ENCODE measurements at regions not wholly inside any gene's neighbourhood (a gene's known extent, or its start where the extent isn't known, plus 50 kb on each side); places are given as distances from the start of the nearest gene placed in this dataset.
A peak's percentile ranks its signal among the peaks of the same experiment; 100 is the strongest.

GRCh38 chr3:72590732-72591221 lies 257.5 kb downstream of the SHQ1 start:
- Histone ChIP-seq H2AFZ (peak overlapping the region; percentile 8), H3K4me3 (no peak overlapping the region), H3K4me1 (ENCODE audit: insufficient read depth) (peaks cover 25% of the 10 kb centered on the region), H3K9me2 (replicated peaks; ENCODE audit: insufficient read depth) (no peaks in the 10 kb centered on the region), H3K36me3 (replicated peaks; ENCODE audit: insufficient read depth, low read depth) (no peaks in the 10 kb centered on the region), H3K9me3 (ENCODE audit: low read depth) (no peaks in the 10 kb centered on the region), H3K27ac (peak overlapping the region; percentile 55), H3K4me2 (peak overlapping the region; percentile 0), H4K20me1 (ENCODE audit: insufficient read depth, poor library complexity, severe bottlenecking) (no peaks in the 10 kb centered on the region), H3K27me3 (no peaks in the 10 kb centered on the region), H3K79me2 (no peaks in the 10 kb centered on the region)
- 44% methylated on average over 12 of the region's 12 CpGs for WGBS (ENCODE audit: low lambda C conversion rate, missing lambda C conversion rate)
- DNase-seq (ENCODE audit: low spot score) = no peak
- TF ChIP-seq CTCF (IDR thresholded peaks at IDR 0.05; ENCODE audit: poor library complexity) (no peak), EZH2 (IDR thresholded peaks at IDR 0.05; ENCODE audit: borderline replicate concordance) (no peak), EZH2phosphoT487 (IDR thresholded peaks at IDR 0.05; ENCODE audit: low read depth, severe bottlenecking, unreplicated experiment) (no peak)

- TF ChIP-seq EZH2 (IDR thresholded peaks at IDR 0.05; ENCODE audit: borderline replicate concordance) (no peak), EZH2phosphoT487 (IDR thresholded peaks at IDR 0.05; ENCODE audit: low read depth, severe bottlenecking, unreplicated experiment) (no peak), CTCF (IDR thresholded peaks at IDR 0.05; ENCODE audit: poor library complexity) (no peak)
- no peak for DNase-seq (ENCODE audit: low spot score)
- WGBS (ENCODE audit: low lambda C conversion rate, missing lambda C conversion rate) = 97% methylated on average over 3 of the region's 3 CpGs
- no peaks in the 10 kb centered on the region for H3K36me3 ChIP-seq (replicated peaks; ENCODE audit: insufficient read depth, low read depth)
- H3K4me3 ChIP-seq = no peak overlapping the region
- H3K27ac ChIP-seq = no peak overlapping the region
- H3K4me2 ChIP-seq = no peak overlapping the region
- no peaks in the 10 kb centered on the region for H3K9me3 ChIP-seq (ENCODE audit: low read depth)
- H3K9me2 ChIP-seq (replicated peaks; ENCODE audit: insufficient read depth) = no peaks in the 10 kb centered on the region
- H3K27me3 ChIP-seq = no peaks in the 10 kb centered on the region
- H4K20me1 ChIP-seq (ENCODE audit: insufficient read depth, poor library complexity, severe bottlenecking) = no peaks in the 10 kb centered on the region
- H2AFZ ChIP-seq = no peak overlapping the region
- peaks cover 26% of the 10 kb centered on the region for H3K4me1 ChIP-seq (ENCODE audit: insufficient read depth)
- H3K79me2 ChIP-seq = no peaks in the 10 kb centered on the region
These were observed 261.0 kb downstream of the SHQ1 start for GRCh38 chr3:72587282-72587681.

- Histone ChIP-seq H3K9me2 (replicated peaks; ENCODE audit: insufficient read depth) (no peaks in the 10 kb centered on the region), H3K27me3 (no peaks in the 10 kb centered on the region), H3K4me1 (ENCODE audit: insufficient read depth) (peaks cover 25% of the 10 kb centered on the region), H3K36me3 (replicated peaks; ENCODE audit: insufficient read depth, low read depth) (no peaks in the 10 kb centered on the region), H3K9me3 (ENCODE audit: low read depth) (no peaks in the 10 kb centered on the region), H4K20me1 (ENCODE audit: insufficient read depth, poor library complexity, severe bottlenecking) (no peaks in the 10 kb centered on the region), H2AFZ (no peak overlapping the region), H3K4me3 (no peak overlapping the region), H3K4me2 (no peak overlapping the region), H3K27ac (no peak overlapping the region), H3K79me2 (no peaks in the 10 kb centered on the region)
- DNase-seq (ENCODE audit: low spot score) = no peak
- no peak for TF ChIP-seq EZH2phosphoT487 (IDR thresholded peaks at IDR 0.05; ENCODE audit: low read depth, severe bottlenecking, unreplicated experiment)
- no peak for TF ChIP-seq EZH2 (IDR thresholded peaks at IDR 0.05; ENCODE audit: borderline replicate concordance)
- no peak for TF ChIP-seq CTCF (IDR thresholded peaks at IDR 0.05; ENCODE audit: poor library complexity)
- 93% methylated on average over 7 of the region's 7 CpGs for WGBS (ENCODE audit: low lambda C conversion rate, missing lambda C conversion rate)
These were observed 261.6 kb downstream of the SHQ1 start for GRCh38 chr3:72586694-72587093.

- DNase-seq (ENCODE audit: low spot score) = no peak
- no peak overlapping the region for H2AFZ ChIP-seq
- H3K4me1 ChIP-seq (ENCODE audit: insufficient read depth) = peaks cover 18% of the 10 kb centered on the region
- no peak overlapping the region for H3K4me3 ChIP-seq
- H3K79me2 ChIP-seq = no peaks in the 10 kb centered on the region
- no peaks in the 10 kb centered on the region for H3K36me3 ChIP-seq (replicated peaks; ENCODE audit: insufficient read depth, low read depth)
- TF ChIP-seq EZH2phosphoT487 (IDR thresholded peaks at IDR 0.05; ENCODE audit: low read depth, severe bottlenecking, unreplicated experiment) (no peak), EZH2 (IDR thresholded peaks at IDR 0.05; ENCODE audit: borderline replicate concordance) (no peak), CTCF (IDR thresholded peaks at IDR 0.05; ENCODE audit: poor library complexity) (no peak)
- no peaks in the 10 kb centered on the region for H3K27me3 ChIP-seq
- H3K9me2 ChIP-seq (replicated peaks; ENCODE audit: insufficient read depth) = no peaks in the 10 kb centered on the region
- H3K4me2 ChIP-seq = no peak overlapping the region
- no peaks in the 10 kb centered on the region for H3K9me3 ChIP-seq (ENCODE audit: low read depth)
- no peaks in the 10 kb centered on the region for H4K20me1 ChIP-seq (ENCODE audit: insufficient read depth, poor library complexity, severe bottlenecking)
- 84% methylated on average over 4 of the region's 4 CpGs for WGBS (ENCODE audit: low lambda C conversion rate, missing lambda C conversion rate)
- no peak overlapping the region for H3K27ac ChIP-seq
These were observed 262.3 kb downstream of the SHQ1 start for GRCh38 chr3:72585966-72586365.

Data from hepatocyte (in vitro differentiated cells).